SK-N-SH (cell line): ENCODE measurements at regions not wholly inside any gene's neighbourhood (a gene's known extent, or its start where the extent isn't known, plus 50 kb on each side); places are given as distances from the start of the nearest gene placed in this dataset.

ENCODE experiments used
- CTCF ChIP-seq: fragments of 200-600 bp; sonication (generic); IDR thresholded peaks from 2 replicates; pipeline ENCODE4 v1.6.1; 2017; ENCODE audit warnings: antibody characterized with exemption, mild to moderate bottlenecking, moderate library complexity
- EP300 ChIP-seq, 2 experiments: IDR thresholded peaks; 2 replicates each; pipeline versions ENCODE4 v1.4.0 to v1.6.1; 2012; ENCODE audit warnings: borderline replicate concordance in 1 of 2, low read depth in 1 of 2, low read length in 1 of 2
- GABPA ChIP-seq: IDR thresholded peaks from 2 replicates; pipeline ENCODE4 v1.4.0; 2012; ENCODE audit warnings: low read depth, mild to moderate bottlenecking
- JUND ChIP-seq: IDR thresholded peaks from 2 replicates; pipeline ENCODE4 v1.4.0; 2012
- MXI1 ChIP-seq: IDR thresholded peaks from 2 replicates; pipeline ENCODE4 v1.6.1; 2012; ENCODE audit warnings: mild to moderate bottlenecking, low read depth, low read length, improper control_type of control experiment
- POLR2AphosphoS5 ChIP-seq: IDR thresholded peaks from 2 replicates; pipeline ENCODE4 v1.6.1; 2012; ENCODE audit warnings: low read depth, low read length
- RXRA ChIP-seq: IDR thresholded peaks from 2 replicates; pipeline ENCODE4 v1.4.0; 2012; ENCODE audit warnings: low read depth, mild to moderate bottlenecking, borderline replicate concordance
- SIN3A ChIP-seq: IDR thresholded peaks from 2 replicates; pipeline ENCODE4 v1.6.1; 2012; ENCODE audit warnings: low read depth, mild to moderate bottlenecking, low read length, moderate library complexity, borderline replicate concordance
- TEAD4 ChIP-seq: IDR thresholded peaks from 2 replicates; pipeline ENCODE4 v1.4.0; 2012; ENCODE audit warnings: mild to moderate bottlenecking, borderline replicate concordance; ENCODE audit not compliant: insufficient read depth
- ZBTB33 ChIP-seq: IDR thresholded peaks from 2 replicates; pipeline ENCODE4 v1.4.0; 2012; ENCODE audit warnings: low read depth, borderline replicate concordance
- TF ChIP-seq, protein P1 (sequence below): IDR thresholded peaks from 2 replicates; pipeline ENCODE4 v1.6.1; 2012; ENCODE audit warnings: mild to moderate bottlenecking, low read depth, low read length, moderate library complexity

DNA sequence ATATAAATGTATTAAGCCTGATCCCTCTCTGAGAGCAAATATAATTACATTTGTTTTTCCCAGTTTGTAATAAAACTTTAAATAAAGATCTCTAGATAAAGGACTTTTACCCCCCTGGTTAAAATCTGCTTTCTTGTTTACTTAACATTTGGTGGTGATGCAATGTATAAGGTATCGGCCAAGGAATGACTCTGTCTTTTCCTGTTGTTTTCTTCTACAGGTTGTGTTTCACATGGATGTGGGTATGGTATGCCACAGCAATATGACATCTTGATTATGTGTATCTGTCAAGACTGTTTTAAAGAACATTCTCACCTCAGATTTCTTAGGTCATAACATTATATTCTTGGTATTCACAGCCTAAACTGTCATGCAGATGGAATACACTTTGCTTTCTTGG is 210.6 kb upstream of the NOVA1 start:
- no peak for TF ChIP-seq CTCF
- no peak for TF ChIP-seq MXI1
- TF ChIP-seq JUND: no peak
- TF ChIP-seq TEAD4: no peak
- TF ChIP-seq EP300 (IDR thresholded peaks at IDR 0.05; ENCODE audit: borderline replicate concordance in 1 of 2, low read depth in 1 of 2, low read length in 1 of 2): no peak
- TF ChIP-seq, protein P1, sequence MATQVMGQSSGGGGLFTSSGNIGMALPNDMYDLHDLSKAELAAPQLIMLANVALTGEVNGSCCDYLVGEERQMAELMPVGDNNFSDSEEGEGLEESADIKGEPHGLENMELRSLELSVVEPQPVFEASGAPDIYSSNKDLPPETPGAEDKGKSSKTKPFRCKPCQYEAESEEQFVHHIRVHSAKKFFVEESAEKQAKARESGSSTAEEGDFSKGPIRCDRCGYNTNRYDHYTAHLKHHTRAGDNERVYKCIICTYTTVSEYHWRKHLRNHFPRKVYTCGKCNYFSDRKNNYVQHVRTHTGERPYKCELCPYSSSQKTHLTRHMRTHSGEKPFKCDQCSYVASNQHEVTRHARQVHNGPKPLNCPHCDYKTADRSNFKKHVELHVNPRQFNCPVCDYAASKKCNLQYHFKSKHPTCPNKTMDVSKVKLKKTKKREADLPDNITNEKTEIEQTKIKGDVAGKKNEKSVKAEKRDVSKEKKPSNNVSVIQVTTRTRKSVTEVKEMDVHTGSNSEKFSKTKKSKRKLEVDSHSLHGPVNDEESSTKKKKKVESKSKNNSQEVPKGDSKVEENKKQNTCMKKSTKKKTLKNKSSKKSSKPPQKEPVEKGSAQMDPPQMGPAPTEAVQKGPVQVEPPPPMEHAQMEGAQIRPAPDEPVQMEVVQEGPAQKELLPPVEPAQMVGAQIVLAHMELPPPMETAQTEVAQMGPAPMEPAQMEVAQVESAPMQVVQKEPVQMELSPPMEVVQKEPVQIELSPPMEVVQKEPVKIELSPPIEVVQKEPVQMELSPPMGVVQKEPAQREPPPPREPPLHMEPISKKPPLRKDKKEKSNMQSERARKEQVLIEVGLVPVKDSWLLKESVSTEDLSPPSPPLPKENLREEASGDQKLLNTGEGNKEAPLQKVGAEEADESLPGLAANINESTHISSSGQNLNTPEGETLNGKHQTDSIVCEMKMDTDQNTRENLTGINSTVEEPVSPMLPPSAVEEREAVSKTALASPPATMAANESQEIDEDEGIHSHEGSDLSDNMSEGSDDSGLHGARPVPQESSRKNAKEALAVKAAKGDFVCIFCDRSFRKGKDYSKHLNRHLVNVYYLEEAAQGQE: no peak
- no peak for TF ChIP-seq RXRA
- TF ChIP-seq POLR2AphosphoS5: no peak
- TF ChIP-seq ZBTB33: no peak
- TF ChIP-seq SIN3A: no peak
- TF ChIP-seq GABPA: no peak
